Renal cortical epithelial cell (primary cell): ENCODE measurements at regions not wholly inside any gene's neighbourhood (a gene's known extent, or its start where the extent isn't known, plus 50 kb on each side); places are given as distances from the start of the nearest gene placed in this dataset.

Experiments used
- DNase-seq: peaks from one replicate; pipeline ENCODE4 v3.0.0-alpha.2; 2011; ENCODE audit warnings: low read depth

- no peak for DNase-seq
Observed at GRCh38 chr13:50679321-50679720, 164.2 kb downstream of the DLEU7 start.

- DNase-seq = no peak
Observed at GRCh38 chr13:50682002-50682401, 161.5 kb downstream of the DLEU7 start.

GRCh38 chr13:50682966-50683365, 160.5 kb downstream of the DLEU7 start:
- DNase-seq = no peak

GRCh38 chr13:50684366-50684765, 159.1 kb downstream of the DLEU7 start:
- no peak for DNase-seq

- DNase-seq = peak; percentile 22
Observed at GRCh38 chr13:50685491-50685890, 158.0 kb downstream of the DLEU7 start.

GRCh38 chr13:50685956-50686355, 157.5 kb downstream of the DLEU7 start:
- no peak for DNase-seq

GRCh38 chr13:50686551-50686950, 156.9 kb downstream of the DLEU7 start:
- DNase-seq = no peak

- no peak for DNase-seq
Observed at GRCh38 chr13:50687545-50687944, 155.9 kb downstream of the DLEU7 start.

GRCh38 chr13:50690006-50690405, 153.5 kb downstream of the DLEU7 start:
- DNase-seq = no peak

- no peak for DNase-seq
Observed at GRCh38 chr13:50691176-50691680, 152.3 kb downstream of the DLEU7 start.

GRCh38 chr13:50691681-50692263, 151.7 kb downstream of the DLEU7 start:
- no peak for DNase-seq

GRCh38 chr13:50692396-50692915, 151.0 kb downstream of the DLEU7 start:
- no peak for DNase-seq

- DNase-seq = no peak
Observed at GRCh38 chr13:50693727-50694126, 149.8 kb downstream of the DLEU7 start.

GRCh38 chr13:50697746-50698539, 145.5 kb downstream of the DLEU7 start:
- DNase-seq = no peak

GRCh38 chr13:50699874-50700663, 143.4 kb downstream of the DLEU7 start:
- peak; percentile 69 for DNase-seq

GRCh38 chr13:50700664-50701305, 142.7 kb downstream of the DLEU7 start:
- DNase-seq = peak; percentile 84

- no peak for DNase-seq
Observed at GRCh38 chr13:50701469-50701868, 142.0 kb downstream of the DLEU7 start.

GRCh38 chr13:50706505-50706904, 137.0 kb downstream of the DLEU7 start:
- no peak for DNase-seq

- DNase-seq = no peak
Observed at GRCh38 chr13:50707628-50708027, 135.9 kb downstream of the DLEU7 start.

- DNase-seq = no peak
Observed at GRCh38 chr13:50708461-50708860, 135.0 kb downstream of the DLEU7 start.

- DNase-seq = no peak
Observed at GRCh38 chr13:50709058-50709457, 134.4 kb downstream of the DLEU7 start.
